ENCODE measurements at regions not wholly inside any gene's neighbourhood (a gene's known extent, or its start where the extent isn't known, plus 50 kb on each side); places are given as distances from the start of the nearest gene placed in this dataset.

DNA sequence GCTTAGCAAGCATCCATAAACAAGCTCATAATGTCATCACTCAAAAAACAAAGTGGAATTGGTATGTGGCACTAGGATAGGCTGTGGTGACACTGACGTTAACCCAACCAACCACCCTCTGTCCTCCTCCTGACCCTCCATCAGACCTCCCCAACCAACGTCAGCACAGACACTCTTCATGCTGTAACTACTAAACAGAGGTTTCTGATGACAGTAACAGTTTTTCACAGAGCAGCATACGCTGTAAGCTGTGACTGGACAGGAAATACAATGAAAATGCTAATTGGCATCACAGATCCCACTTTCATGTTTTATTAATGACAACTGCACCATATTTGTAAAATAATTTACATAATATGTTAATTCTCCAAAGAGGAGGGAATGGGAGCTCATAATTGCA is 238.0 kb downstream of the IRS2 start:
- intact Hi-C loops (cut with micrococcal nuclease) = no loop called here
- Histone ChIP-seq H3K79me2 (ENCODE audit: insufficient read depth, low read length) (no peaks in the 10 kb centered on the region), H2AFZ (ENCODE audit: insufficient read depth, low read depth, low read length, poor library complexity, severe bottlenecking) (no peak overlapping the region), H4K20me1 (ENCODE audit: insufficient read depth, low read length) (no peaks in the 10 kb centered on the region), H3K9me3 (replicated peaks in 1 of 2; ENCODE audit: control insufficient read depth in 1 of 2, insufficient read depth in 1 of 2, low read length in 2 of 2) (peaks cover 0 to under 1% of the 10 kb centered on the region in 2 donors), H3K4me2 (replicated peaks; ENCODE audit: extremely low read depth, low read length, poor library complexity, severe bottlenecking) (no peak overlapping the region), H3K36me3 (replicated peaks in 1 of 2; ENCODE audit: control insufficient read depth in 1 of 2, insufficient read depth in 2 of 2, low read length in 2 of 2) (no peaks in the 10 kb centered on the region), H3K4me1 (ENCODE audit: control insufficient read depth in 1 of 2, insufficient read depth in 2 of 2, low read length in 2 of 2) (peaks cover 0 to 4% of the 10 kb centered on the region in 2 donors), H3K27ac (ENCODE audit: low read depth in 1 of 2, low read length in 2 of 2) (no peak overlapping the region), H3K9ac (ENCODE audit: insufficient read depth, low read length, poor library complexity, severe bottlenecking) (no peak overlapping the region), H3K27me3 (ENCODE audit: control insufficient read depth in 2 of 2, insufficient read depth in 2 of 2, low read length in 2 of 2) (peaks cover 0 to 2% of the 10 kb centered on the region in 2 donors), H3K4me3 (replicated peaks in 1 of 3; ENCODE audit: low read depth in 2 of 3, low read length in 3 of 3) (no peak overlapping the region)
- TF ChIP-seq, protein P1, sequence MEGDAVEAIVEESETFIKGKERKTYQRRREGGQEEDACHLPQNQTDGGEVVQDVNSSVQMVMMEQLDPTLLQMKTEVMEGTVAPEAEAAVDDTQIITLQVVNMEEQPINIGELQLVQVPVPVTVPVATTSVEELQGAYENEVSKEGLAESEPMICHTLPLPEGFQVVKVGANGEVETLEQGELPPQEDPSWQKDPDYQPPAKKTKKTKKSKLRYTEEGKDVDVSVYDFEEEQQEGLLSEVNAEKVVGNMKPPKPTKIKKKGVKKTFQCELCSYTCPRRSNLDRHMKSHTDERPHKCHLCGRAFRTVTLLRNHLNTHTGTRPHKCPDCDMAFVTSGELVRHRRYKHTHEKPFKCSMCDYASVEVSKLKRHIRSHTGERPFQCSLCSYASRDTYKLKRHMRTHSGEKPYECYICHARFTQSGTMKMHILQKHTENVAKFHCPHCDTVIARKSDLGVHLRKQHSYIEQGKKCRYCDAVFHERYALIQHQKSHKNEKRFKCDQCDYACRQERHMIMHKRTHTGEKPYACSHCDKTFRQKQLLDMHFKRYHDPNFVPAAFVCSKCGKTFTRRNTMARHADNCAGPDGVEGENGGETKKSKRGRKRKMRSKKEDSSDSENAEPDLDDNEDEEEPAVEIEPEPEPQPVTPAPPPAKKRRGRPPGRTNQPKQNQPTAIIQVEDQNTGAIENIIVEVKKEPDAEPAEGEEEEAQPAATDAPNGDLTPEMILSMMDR (IDR thresholded peaks at IDR 0.05) = no peak
- no peak overlapping the region for H3K4me3 Mint-ChIP-seq
- H3K27ac Mint-ChIP-seq = no peak overlapping the region
- peaks cover 3 to 13% (median 6%) of the 10 kb centered on the region in 3 donors for H3K27me3 Mint-ChIP-seq (ENCODE audit: low read depth in 3 of 3)
- DNase-seq = no peak
- H3K4me1 Mint-ChIP-seq = peaks cover 6% of the 10 kb centered on the region
- WGBS (ENCODE audit: insufficient coverage) = no CpG with 5 or more reads among the region's 3 CpGs
- H3K36me3 Mint-ChIP-seq = no peaks in the 10 kb centered on the region
- peaks cover 0 to 4% (median 2%) of the 10 kb centered on the region in 7 donors for H3K9me3 Mint-ChIP-seq

DNA sequence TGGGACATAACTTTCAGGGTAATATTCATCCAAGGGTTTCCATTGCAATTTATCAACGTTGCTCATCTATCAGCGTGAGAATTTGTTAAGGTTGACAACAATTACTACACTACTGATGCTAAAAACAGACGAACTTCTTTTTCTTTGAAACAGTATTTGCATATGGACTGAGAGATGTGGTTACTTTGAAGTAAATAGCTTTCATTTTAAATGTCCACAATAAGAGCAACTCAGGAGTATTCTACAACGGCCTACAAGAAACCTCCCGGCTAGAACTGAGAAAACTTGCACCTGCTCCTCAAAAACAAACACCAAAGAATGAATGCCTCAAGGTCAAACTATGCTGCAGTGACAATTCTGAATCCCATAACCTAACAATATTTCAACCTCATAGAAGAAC is 238.4 kb downstream of the IRS2 start:
- H3K9ac ChIP-seq (ENCODE audit: insufficient read depth, low read length, poor library complexity, severe bottlenecking) = no peak overlapping the region
- intact Hi-C loops (cut with micrococcal nuclease) = no loop called here
- H2AFZ ChIP-seq (ENCODE audit: insufficient read depth, low read depth, low read length, poor library complexity, severe bottlenecking) = no peak overlapping the region
- H3K4me3 Mint-ChIP-seq = no peak overlapping the region
- H3K27me3 Mint-ChIP-seq (ENCODE audit: low read depth in 3 of 3) = peaks cover 3 to 13% (median 6%) of the 10 kb centered on the region in 3 donors
- no peak overlapping the region for H3K4me2 ChIP-seq (replicated peaks; ENCODE audit: extremely low read depth, low read length, poor library complexity, severe bottlenecking)
- no peak overlapping the region for H3K27ac ChIP-seq (ENCODE audit: low read depth in 1 of 2, low read length in 2 of 2)
- H3K27me3 ChIP-seq (ENCODE audit: control insufficient read depth in 2 of 2, insufficient read depth in 2 of 2, low read length in 2 of 2) = peaks cover 0 to 2% of the 10 kb centered on the region in 2 donors
- peaks cover 0 to 4% of the 10 kb centered on the region in 2 donors for H3K4me1 ChIP-seq (ENCODE audit: control insufficient read depth in 1 of 2, insufficient read depth in 2 of 2, low read length in 2 of 2)
- H3K9me3 ChIP-seq (replicated peaks in 1 of 2; ENCODE audit: control insufficient read depth in 1 of 2, insufficient read depth in 1 of 2, low read length in 2 of 2) = no peaks in the 10 kb centered on the region
- no peaks in the 10 kb centered on the region for H3K36me3 ChIP-seq (replicated peaks in 1 of 2; ENCODE audit: control insufficient read depth in 1 of 2, insufficient read depth in 2 of 2, low read length in 2 of 2)
- peaks cover 6% of the 10 kb centered on the region for H3K4me1 Mint-ChIP-seq
- peaks cover 0 to 4% (median 0%) of the 10 kb centered on the region in 7 donors for H3K9me3 Mint-ChIP-seq
- no peak overlapping the region for H3K4me3 ChIP-seq (replicated peaks in 1 of 3; ENCODE audit: low read depth in 2 of 3, low read length in 3 of 3)
- no peaks in the 10 kb centered on the region for H3K36me3 Mint-ChIP-seq
- no peak for DNase-seq
- WGBS (ENCODE audit: insufficient coverage) = no CpG with 5 or more reads among the region's 5 CpGs
- no peaks in the 10 kb centered on the region for H3K79me2 ChIP-seq (ENCODE audit: insufficient read depth, low read length)
- TF ChIP-seq, protein P1 (IDR thresholded peaks at IDR 0.05) = no peak
- no peaks in the 10 kb centered on the region for H4K20me1 ChIP-seq (ENCODE audit: insufficient read depth, low read length)
- no peak overlapping the region for H3K27ac Mint-ChIP-seq

All from CD14-positive monocyte (primary cell).